ENCODE measurements at regions not wholly inside any gene's neighbourhood (a gene's known extent, or its start where the extent isn't known, plus 50 kb on each side); places are given as distances from the start of the nearest gene placed in this dataset.

DNA sequence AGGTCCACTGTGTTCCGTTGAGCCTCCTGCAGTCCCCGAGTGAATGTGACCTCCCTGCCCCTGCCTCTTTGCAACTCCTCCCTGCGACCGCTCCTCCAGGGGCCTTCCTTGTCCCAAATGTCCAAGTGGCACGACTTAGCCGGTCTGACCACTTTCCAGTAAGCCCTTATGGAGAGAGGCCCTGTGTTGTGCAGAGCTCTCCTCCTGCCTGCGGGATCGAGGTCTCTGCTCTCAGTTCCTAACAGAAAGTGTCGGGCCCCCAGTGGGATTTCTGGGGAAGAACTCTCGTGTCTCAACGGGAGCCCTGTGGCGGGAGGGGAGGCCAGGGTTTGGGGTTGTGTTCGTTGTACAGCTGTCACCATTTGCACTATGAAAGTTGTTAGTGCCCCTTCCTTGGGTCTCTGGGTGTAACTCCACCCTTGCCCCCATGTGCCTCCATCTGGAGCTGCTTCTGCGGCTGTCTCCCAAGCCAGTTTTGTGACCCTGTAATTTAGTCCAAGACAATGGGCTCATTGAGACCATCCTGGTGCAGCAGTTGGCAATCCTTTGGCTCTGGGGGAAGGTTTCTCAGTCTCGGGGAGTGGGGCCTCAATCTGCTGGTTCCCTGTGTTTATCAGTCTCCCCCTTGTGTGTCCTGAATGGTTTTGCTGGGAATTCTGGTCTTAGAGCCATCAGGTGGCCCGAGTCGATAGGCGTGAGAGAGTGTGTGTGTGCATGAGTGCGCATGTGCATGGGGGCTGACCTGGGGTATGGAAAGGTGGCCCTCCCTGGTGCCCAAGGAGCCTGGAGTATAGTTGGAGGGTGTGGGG is 234.5 kb downstream of the SEC14L1 start:
- TF ChIP-seq TAF1 (IDR thresholded peaks at IDR 0.05; ENCODE audit: borderline replicate concordance, insufficient read depth, low read length), result no peak
- TF ChIP-seq, protein P1, sequence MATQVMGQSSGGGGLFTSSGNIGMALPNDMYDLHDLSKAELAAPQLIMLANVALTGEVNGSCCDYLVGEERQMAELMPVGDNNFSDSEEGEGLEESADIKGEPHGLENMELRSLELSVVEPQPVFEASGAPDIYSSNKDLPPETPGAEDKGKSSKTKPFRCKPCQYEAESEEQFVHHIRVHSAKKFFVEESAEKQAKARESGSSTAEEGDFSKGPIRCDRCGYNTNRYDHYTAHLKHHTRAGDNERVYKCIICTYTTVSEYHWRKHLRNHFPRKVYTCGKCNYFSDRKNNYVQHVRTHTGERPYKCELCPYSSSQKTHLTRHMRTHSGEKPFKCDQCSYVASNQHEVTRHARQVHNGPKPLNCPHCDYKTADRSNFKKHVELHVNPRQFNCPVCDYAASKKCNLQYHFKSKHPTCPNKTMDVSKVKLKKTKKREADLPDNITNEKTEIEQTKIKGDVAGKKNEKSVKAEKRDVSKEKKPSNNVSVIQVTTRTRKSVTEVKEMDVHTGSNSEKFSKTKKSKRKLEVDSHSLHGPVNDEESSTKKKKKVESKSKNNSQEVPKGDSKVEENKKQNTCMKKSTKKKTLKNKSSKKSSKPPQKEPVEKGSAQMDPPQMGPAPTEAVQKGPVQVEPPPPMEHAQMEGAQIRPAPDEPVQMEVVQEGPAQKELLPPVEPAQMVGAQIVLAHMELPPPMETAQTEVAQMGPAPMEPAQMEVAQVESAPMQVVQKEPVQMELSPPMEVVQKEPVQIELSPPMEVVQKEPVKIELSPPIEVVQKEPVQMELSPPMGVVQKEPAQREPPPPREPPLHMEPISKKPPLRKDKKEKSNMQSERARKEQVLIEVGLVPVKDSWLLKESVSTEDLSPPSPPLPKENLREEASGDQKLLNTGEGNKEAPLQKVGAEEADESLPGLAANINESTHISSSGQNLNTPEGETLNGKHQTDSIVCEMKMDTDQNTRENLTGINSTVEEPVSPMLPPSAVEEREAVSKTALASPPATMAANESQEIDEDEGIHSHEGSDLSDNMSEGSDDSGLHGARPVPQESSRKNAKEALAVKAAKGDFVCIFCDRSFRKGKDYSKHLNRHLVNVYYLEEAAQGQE (IDR thresholded peaks at IDR 0.05; ENCODE audit: insufficient read depth in 1 of 2, low read depth in 2 of 2, low read length in 2 of 2), result no peak
- no peak for TF ChIP-seq POLR2AphosphoS5 (IDR thresholded peaks at IDR 0.05; ENCODE audit: low read depth, low read length)

Data from PFSK-1 (cell line).